ENCODE measurements at regions not wholly inside any gene's neighbourhood (a gene's known extent, or its start where the extent isn't known, plus 50 kb on each side); places are given as distances from the start of the nearest gene placed in this dataset.
A peak's percentile ranks its signal among the peaks of the same experiment; 100 is the strongest.

- DNase-seq: no peak
Measured at GRCh38 chr4:89598602-89599001, 238.4 kb downstream of the SNCA start.

GRCh38 chr4:89595125-89595789 lies 241.7 kb downstream of the SNCA start:
- DNase-seq: no peak

- no peak for DNase-seq
Measured at GRCh38 chr4:89590128-89590527, 246.8 kb downstream of the SNCA start.

GRCh38 chr4:89588421-89588820 lies 248.5 kb downstream of the SNCA start:
- DNase-seq: no peak

- no peak for DNase-seq
Measured at GRCh38 chr4:89587364-89587763, 249.6 kb downstream of the SNCA start.

GRCh38 chr4:89586864-89587263 lies 250.1 kb downstream of the SNCA start:
- DNase-seq: peak; percentile 6

GRCh38 chr4:89586318-89586717 lies 250.6 kb downstream of the SNCA start:
- no peak for DNase-seq

GRCh38 chr4:89582756-89583505 lies 254.0 kb downstream of the SNCA start:
- no peak for DNase-seq

GRCh38 chr4:89579771-89580170 lies 257.2 kb downstream of the SNCA start:
- DNase-seq: no peak

- DNase-seq: no peak
Measured at GRCh38 chr4:89576246-89576645, 260.7 kb downstream of the SNCA start.

- DNase-seq: no peak
Measured at GRCh38 chr4:89575840-89576239, 261.1 kb downstream of the SNCA start.

GRCh38 chr4:89574176-89574575 lies 262.8 kb downstream of the SNCA start:
- DNase-seq: no peak

GRCh38 chr4:89573656-89574055 lies 263.3 kb downstream of the SNCA start:
- DNase-seq: no peak

- no peak for DNase-seq
Measured at GRCh38 chr4:89572224-89572858, 264.6 kb downstream of the SNCA start.

- no peak for DNase-seq
Measured at GRCh38 chr4:89570931-89571330, 263.3 kb upstream of the GPRIN3 start.

- DNase-seq: no peak
Measured at GRCh38 chr4:89567936-89568335, 260.3 kb upstream of the GPRIN3 start.

GRCh38 chr4:89563431-89563830 lies 255.8 kb upstream of the GPRIN3 start:
- peak; percentile 76 for DNase-seq

- no peak for DNase-seq
Measured at GRCh38 chr4:89562746-89563145, 255.1 kb upstream of the GPRIN3 start.

- DNase-seq: no peak
Measured at GRCh38 chr4:89561048-89561447, 253.4 kb upstream of the GPRIN3 start.

- no peak for DNase-seq
Measured at GRCh38 chr4:89558147-89558546, 250.5 kb upstream of the GPRIN3 start.

GRCh38 chr4:89556601-89557305 lies 249.2 kb upstream of the GPRIN3 start:
- no peak for DNase-seq

GRCh38 chr4:89551191-89551590 lies 243.6 kb upstream of the GPRIN3 start:
- no peak for DNase-seq

GRCh38 chr4:89549907-89550306 lies 242.3 kb upstream of the GPRIN3 start:
- DNase-seq: no peak

GRCh38 chr4:89545315-89545714 lies 237.7 kb upstream of the GPRIN3 start:
- DNase-seq: no peak

Data from activated CD4-positive, alpha-beta T cell treated with anti-CD3 and anti-CD28 coated beads, Interleukin-10, Interleukin-2, amounts not matched to agents 100 ng/mL and 50 ng/mL, durations not matched to agents 16 hours and 8 hours (primary cell).